ENCODE measurements at regions not wholly inside any gene's neighbourhood (a gene's known extent, or its start where the extent isn't known, plus 50 kb on each side); places are given as distances from the start of the nearest gene placed in this dataset.

- TF ChIP-seq MAX (IDR thresholded peaks at IDR 0.05; ENCODE audit: low read depth, low read length) (no peak), POLR2A (IDR thresholded peaks at IDR 0.05; ENCODE audit: extremely low read depth, insufficient read length) (no peak), CTCF (IDR thresholded peaks at IDR 0.05; ENCODE audit: low read depth, low read length) (no peak), MYC (IDR thresholded peaks at IDR 0.05; ENCODE audit: low read depth, low read length) (no peak)
- no peak overlapping the region for H3K4me3 ChIP-seq (ENCODE audit: low read depth, low read length)
- no peak for DNase-seq (ENCODE audit: low read depth)
Observed at GRCh38 chr10:131403936-131404335, 92.4 kb upstream of the TCERG1L start.

GRCh38 chr10:131404886-131405285 lies 93.4 kb upstream of the TCERG1L start:
- DNase-seq (ENCODE audit: low read depth), result no peak
- no peak for TF ChIP-seq MYC (IDR thresholded peaks at IDR 0.05; ENCODE audit: low read depth, low read length)
- no peak for TF ChIP-seq MAX (IDR thresholded peaks at IDR 0.05; ENCODE audit: low read depth, low read length)
- no peak for TF ChIP-seq CTCF (IDR thresholded peaks at IDR 0.05; ENCODE audit: low read depth, low read length)
- no peak for TF ChIP-seq POLR2A (IDR thresholded peaks at IDR 0.05; ENCODE audit: extremely low read depth, insufficient read length)
- no peak overlapping the region for H3K4me3 ChIP-seq (ENCODE audit: low read depth, low read length)

- TF ChIP-seq MYC (IDR thresholded peaks at IDR 0.05; ENCODE audit: low read depth, low read length) (no peak), MAX (IDR thresholded peaks at IDR 0.05; ENCODE audit: low read depth, low read length) (no peak), POLR2A (IDR thresholded peaks at IDR 0.05; ENCODE audit: extremely low read depth, insufficient read length) (no peak), CTCF (IDR thresholded peaks at IDR 0.05; ENCODE audit: low read depth, low read length) (no peak)
Observed at GRCh38 chr10:131406676-131407392, 95.3 kb upstream of the TCERG1L start.

GRCh38 chr10:131418681-131419080 lies 107.2 kb upstream of the TCERG1L start:
- no peak overlapping the region for H3K4me3 ChIP-seq (ENCODE audit: low read depth, low read length)
- TF ChIP-seq MYC (IDR thresholded peaks at IDR 0.05; ENCODE audit: low read depth, low read length) (no peak), CTCF (IDR thresholded peaks at IDR 0.05; ENCODE audit: low read depth, low read length) (no peak), POLR2A (IDR thresholded peaks at IDR 0.05; ENCODE audit: extremely low read depth, insufficient read length) (no peak), MAX (IDR thresholded peaks at IDR 0.05; ENCODE audit: low read depth, low read length) (no peak)
- DNase-seq (ENCODE audit: low read depth), result no peak

More at GRCh38 chr10:131406676-131407392, 95.3 kb upstream of the TCERG1L start:
- H3K4me3 ChIP-seq (ENCODE audit: low read depth, low read length), result no peak overlapping the region
- no peak for DNase-seq (ENCODE audit: low read depth)

GRCh38 chr10:131419797-131420196 lies 108.3 kb upstream of the TCERG1L start:
- no peak for DNase-seq (ENCODE audit: low read depth)
- no peak for TF ChIP-seq POLR2A (IDR thresholded peaks at IDR 0.05; ENCODE audit: extremely low read depth, insufficient read length)
- TF ChIP-seq CTCF (IDR thresholded peaks at IDR 0.05; ENCODE audit: low read depth, low read length), result no peak
- no peak for TF ChIP-seq MAX (IDR thresholded peaks at IDR 0.05; ENCODE audit: low read depth, low read length)
- no peak for TF ChIP-seq MYC (IDR thresholded peaks at IDR 0.05; ENCODE audit: low read depth, low read length)
- no peak overlapping the region for H3K4me3 ChIP-seq (ENCODE audit: low read depth, low read length)

Data from NB4 (cell line).